Breast epithelium (tissue), 4 donors: ENCODE measurements at regions not wholly inside any gene's neighbourhood (a gene's known extent, or its start where the extent isn't known, plus 50 kb on each side); places are given as distances from the start of the nearest gene placed in this dataset.

Experiments used
- DNase-seq, 2 donors: peaks; one replicate each; pipeline ENCODE4 v3.0.0-alpha.2; 2019; ENCODE audit warnings: low spot score in 2 of 2
- H3K27ac ChIP-seq, 2 donors: fragments of 200-600 bp; sonication (generic) in 1 of 2; one replicate each; pipeline ENCODE4 v1.5.1; 2016 to 2019; ENCODE audit warnings: mild to moderate bottlenecking in 1 of 2
- H3K27me3 ChIP-seq, 2 donors: fragments of 200-600 bp; sonication (generic) in 1 of 2; one replicate each; pipeline versions ENCODE4 v1.5.1 to v1.6.0; 2017 to 2019; ENCODE audit warnings: control low read depth in 1 of 2, mild to moderate bottlenecking in 1 of 2
- H3K36me3 ChIP-seq: fragments of 200-600 bp; one replicate; pipeline ENCODE4 v1.5.1; 2019
- H3K4me1 ChIP-seq, 2 donors: fragments of 200-600 bp; sonication (generic); one replicate each; pipeline ENCODE4 v1.5.1; 2016 to 2019; ENCODE audit warnings: control low read depth in 1 of 2
- H3K4me3 ChIP-seq, 3 donors: fragments of 200-600 bp; sonication (generic); 1 replicate in 2 of 3; 2 replicates in 1 of 3; pipeline ENCODE4 v1.5.1; 2016 to 2019; ENCODE audit warnings: mild to moderate bottlenecking in 3 of 3, moderate library complexity in 2 of 3
- H3K9me3 ChIP-seq, 2 donors: fragments of 200-600 bp; sonication (generic) in 1 of 2; one replicate each; pipeline ENCODE4 v1.5.1; 2016 to 2019; ENCODE audit warnings: control low read depth in 1 of 2
- POLR2A ChIP-seq: fragments of 450-650 bp; IDR thresholded peaks from one replicate; pipeline ENCODE4 v1.6.1; 2016; ENCODE audit warnings: antibody characterized with exemption, mild to moderate bottlenecking, moderate library complexity
- POLR2AphosphoS5 ChIP-seq, 3 donors: sonication (generic); formaldehyde crosslinking; IDR thresholded peaks; one replicate each; pipeline ENCODE4 v1.6.1; 2017; ENCODE audit warnings: antibody characterized with exemption in 3 of 3
- intact Hi-C: fragments of 100-400 bp; cut with DNase I; formaldehyde crosslinking; loops from one replicate; pipeline ENCODE4 v1.15.1; 2023; ENCODE audit warnings: low total_unique reads
- TF ChIP-seq, protein P1 (sequence below), 3 donors: fragments of 450-650 bp; IDR thresholded peaks; one replicate each; pipeline ENCODE4 v1.5.1; 2016 to 2017; ENCODE audit warnings: antibody characterized with exemption in 3 of 3, mild to moderate bottlenecking in 3 of 3, moderate library complexity in 3 of 3

DNA sequence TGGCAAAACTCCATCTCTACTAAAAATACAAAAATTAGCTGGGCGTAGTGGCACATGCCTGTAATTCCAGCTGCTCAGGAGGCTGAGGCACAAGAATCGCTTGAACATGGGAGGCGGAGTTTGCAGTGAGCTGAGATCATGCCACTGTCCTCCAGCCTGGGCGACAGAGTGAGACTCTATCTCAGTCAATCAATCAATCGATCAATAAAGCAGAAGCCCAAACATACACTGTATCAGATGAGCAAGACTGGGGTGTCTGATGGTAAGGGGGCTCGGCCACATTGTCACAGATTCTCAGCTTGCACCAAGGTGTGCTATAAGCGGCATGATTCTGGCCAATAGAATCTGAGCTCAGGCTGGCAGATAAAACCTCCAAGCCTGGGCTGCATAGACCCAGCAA is 261.1 kb downstream of the BUD13 start:
- Histone ChIP-seq H3K36me3 (no peaks in the 10 kb centered on the region), H3K27me3 (peaks cover 0 to 29% of the 10 kb centered on the region in 2 donors), H3K27ac (no peak overlapping the region), H3K9me3 (no peaks in the 10 kb centered on the region), H3K4me3 (no peak overlapping the region), H3K4me1 (no peaks in the 10 kb centered on the region)
- intact Hi-C loops = no loop called here
- TF ChIP-seq, protein P1, sequence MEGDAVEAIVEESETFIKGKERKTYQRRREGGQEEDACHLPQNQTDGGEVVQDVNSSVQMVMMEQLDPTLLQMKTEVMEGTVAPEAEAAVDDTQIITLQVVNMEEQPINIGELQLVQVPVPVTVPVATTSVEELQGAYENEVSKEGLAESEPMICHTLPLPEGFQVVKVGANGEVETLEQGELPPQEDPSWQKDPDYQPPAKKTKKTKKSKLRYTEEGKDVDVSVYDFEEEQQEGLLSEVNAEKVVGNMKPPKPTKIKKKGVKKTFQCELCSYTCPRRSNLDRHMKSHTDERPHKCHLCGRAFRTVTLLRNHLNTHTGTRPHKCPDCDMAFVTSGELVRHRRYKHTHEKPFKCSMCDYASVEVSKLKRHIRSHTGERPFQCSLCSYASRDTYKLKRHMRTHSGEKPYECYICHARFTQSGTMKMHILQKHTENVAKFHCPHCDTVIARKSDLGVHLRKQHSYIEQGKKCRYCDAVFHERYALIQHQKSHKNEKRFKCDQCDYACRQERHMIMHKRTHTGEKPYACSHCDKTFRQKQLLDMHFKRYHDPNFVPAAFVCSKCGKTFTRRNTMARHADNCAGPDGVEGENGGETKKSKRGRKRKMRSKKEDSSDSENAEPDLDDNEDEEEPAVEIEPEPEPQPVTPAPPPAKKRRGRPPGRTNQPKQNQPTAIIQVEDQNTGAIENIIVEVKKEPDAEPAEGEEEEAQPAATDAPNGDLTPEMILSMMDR (IDR thresholded peaks at IDR 0.05) = no peak
- TF ChIP-seq POLR2AphosphoS5 (IDR thresholded peaks at IDR 0.05) (no peak), POLR2A (no peak)
- no peak for DNase-seq

DNA sequence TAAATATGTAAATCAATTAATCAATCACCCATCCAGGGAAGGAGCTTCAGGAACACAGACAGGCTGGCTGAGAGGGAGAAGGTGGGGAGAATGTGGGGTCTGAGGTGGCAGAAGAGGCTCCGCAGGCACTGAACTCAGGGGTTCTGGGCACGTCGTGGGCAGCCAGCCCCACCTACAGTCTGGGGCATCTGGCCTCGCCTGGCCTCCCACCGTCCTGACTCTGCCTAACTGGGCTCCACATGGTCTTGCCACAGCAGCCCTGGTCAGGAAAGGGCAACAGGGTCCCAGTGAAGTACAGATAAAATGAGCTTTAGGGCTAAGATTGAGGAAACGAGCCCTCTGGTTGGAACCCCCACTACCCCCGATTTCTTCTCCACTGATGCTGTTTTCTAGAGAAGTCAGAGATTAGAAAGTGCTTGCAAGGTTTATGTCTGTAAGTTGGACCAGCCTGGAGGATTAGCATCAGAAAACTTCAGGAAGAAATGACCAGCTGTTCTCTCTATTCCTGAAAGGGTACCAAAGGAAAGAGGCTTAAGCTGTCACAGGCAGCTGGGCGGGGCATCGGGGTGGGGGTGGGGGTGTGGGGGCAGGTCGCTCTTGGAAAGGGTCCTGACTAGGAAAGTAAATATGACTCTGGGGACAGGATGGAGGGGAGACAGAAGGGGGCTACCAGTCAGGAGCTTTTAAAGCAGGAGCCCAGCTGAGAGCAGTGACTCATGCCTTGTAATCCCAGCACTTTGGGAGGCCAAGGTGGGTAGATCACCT is 261.7 kb downstream of the BUD13 start:
- peaks cover 0 to 34% of the 10 kb centered on the region in 2 donors for H3K27me3 ChIP-seq
- no peaks in the 10 kb centered on the region for H3K4me1 ChIP-seq
- H3K27ac ChIP-seq = no peak overlapping the region
- TF ChIP-seq POLR2AphosphoS5 (IDR thresholded peaks at IDR 0.05) (no peak), POLR2A (no peak)
- TF ChIP-seq, protein P1 (IDR thresholded peaks at IDR 0.05) = no peak
- no peaks in the 10 kb centered on the region for H3K36me3 ChIP-seq
- intact Hi-C loops = no loop called here
- H3K9me3 ChIP-seq = no peaks in the 10 kb centered on the region
- no peak overlapping the region for H3K4me3 ChIP-seq
- no peak for DNase-seq

GRCh38 chr11:116510166-116510565 is 262.6 kb downstream of the BUD13 start:
- intact Hi-C loops = no loop called here

DNA sequence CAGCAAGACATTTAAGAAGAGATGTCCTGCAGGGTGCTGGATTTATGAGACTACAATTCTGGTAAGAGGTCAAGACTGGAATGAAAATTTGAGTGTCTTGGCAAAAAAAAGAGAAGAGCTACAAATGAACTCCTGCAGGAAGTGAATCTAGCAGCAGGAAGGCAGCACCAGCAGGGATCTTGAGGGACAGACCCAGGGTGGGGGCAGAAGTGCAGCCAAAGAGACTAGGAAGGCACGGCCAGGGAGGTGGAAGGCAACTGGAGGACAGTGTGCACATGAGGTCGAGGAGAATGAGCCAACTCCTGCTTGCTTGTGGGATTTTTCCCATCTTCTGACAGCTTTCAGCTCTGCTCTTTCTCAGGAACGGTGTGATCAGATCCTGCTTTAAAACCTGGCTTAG is 263.2 kb downstream of the BUD13 start:
- Histone ChIP-seq H3K4me1 (no peaks in the 10 kb centered on the region), H3K27me3 (peaks cover 0 to 34% of the 10 kb centered on the region in 2 donors), H3K9me3 (no peaks in the 10 kb centered on the region), H3K27ac (no peak overlapping the region), H3K4me3 (no peak overlapping the region), H3K36me3 (no peaks in the 10 kb centered on the region)
- intact Hi-C loops = no loop called here
- no peak for DNase-seq
- TF ChIP-seq POLR2A (no peak), POLR2AphosphoS5 (IDR thresholded peaks at IDR 0.05) (no peak)
- TF ChIP-seq, protein P1 (IDR thresholded peaks at IDR 0.05) = no peak

More at GRCh38 chr11:116510166-116510565, 262.6 kb downstream of the BUD13 start:
- H3K4me1 ChIP-seq = no peaks in the 10 kb centered on the region
- no peaks in the 10 kb centered on the region for H3K36me3 ChIP-seq
- TF ChIP-seq, protein P1 (IDR thresholded peaks at IDR 0.05) = no peak
- TF ChIP-seq POLR2AphosphoS5 (IDR thresholded peaks at IDR 0.05) (no peak), POLR2A (no peak)
- no peaks in the 10 kb centered on the region for H3K9me3 ChIP-seq
- no peak for DNase-seq
- H3K4me3 ChIP-seq = no peak overlapping the region
- no peak overlapping the region for H3K27ac ChIP-seq
- peaks cover 0 to 34% of the 10 kb centered on the region in 2 donors for H3K27me3 ChIP-seq

DNA sequence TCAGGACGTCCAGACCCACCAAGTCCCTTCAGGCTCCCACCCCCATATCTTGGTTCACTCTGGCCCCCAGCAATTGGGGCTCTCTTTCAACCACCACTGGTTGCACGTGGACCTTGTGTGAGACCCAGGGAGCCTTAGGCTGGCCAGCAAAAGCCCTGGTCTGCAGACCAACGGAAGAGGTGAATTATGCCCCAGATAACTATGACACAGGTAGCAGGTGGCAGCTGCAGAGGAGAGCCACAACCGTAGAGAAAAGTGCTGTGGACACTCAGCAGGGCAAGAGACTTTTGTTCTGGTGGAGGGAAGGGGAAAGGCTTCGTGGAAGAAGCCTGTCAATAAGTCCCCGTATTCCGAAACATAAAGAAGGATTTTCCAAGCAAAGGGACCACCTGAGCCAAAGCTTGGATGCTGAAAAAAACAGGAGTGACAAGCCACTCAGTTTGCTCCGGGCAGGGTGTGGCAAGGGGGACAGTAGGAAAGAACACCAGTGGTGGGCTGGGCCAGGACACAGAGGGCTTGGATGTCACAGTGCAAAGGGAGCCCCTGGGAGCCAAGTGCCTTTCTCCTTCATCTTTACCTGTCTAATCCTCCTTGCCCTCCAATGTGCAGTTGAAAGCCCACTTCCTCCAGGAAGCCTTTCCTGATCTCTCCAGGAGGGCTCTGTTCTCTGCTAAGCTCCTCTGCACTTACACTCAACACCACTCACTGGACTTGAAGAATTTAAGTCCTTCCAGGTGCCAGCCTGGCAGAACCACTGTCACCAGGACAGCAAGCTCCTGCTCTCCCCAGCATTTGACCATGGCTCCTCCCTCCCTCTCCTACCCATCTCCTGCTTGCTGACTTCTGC is 264.7 kb downstream of the BUD13 start:
- H3K4me3 ChIP-seq = no peak overlapping the region
- H3K9me3 ChIP-seq = no peaks in the 10 kb centered on the region
- DNase-seq = no peak
- no peaks in the 10 kb centered on the region for H3K4me1 ChIP-seq
- intact Hi-C loops = no loop called here
- no peak overlapping the region for H3K27ac ChIP-seq
- peaks cover 0 to 34% of the 10 kb centered on the region in 2 donors for H3K27me3 ChIP-seq
- H3K36me3 ChIP-seq = no peaks in the 10 kb centered on the region
- no peak for TF ChIP-seq POLR2AphosphoS5 (IDR thresholded peaks at IDR 0.05)
